H9 (cell line): ENCODE measurements at regions not wholly inside any gene's neighbourhood (a gene's known extent, or its start where the extent isn't known, plus 50 kb on each side); places are given as distances from the start of the nearest gene placed in this dataset.

Source experiments
- DNase-seq: peaks from one replicate; pipeline ENCODE4 v3.0.0-alpha.2; 2017
- H2AFZ ChIP-seq: one replicate; pipeline ENCODE4 v1.6.1; 2013; ENCODE audit warnings: mild to moderate bottlenecking, low read length, control low read depth, moderate library complexity
- H2AK5ac ChIP-seq: 2 replicates; pipeline ENCODE4 v1.6.1; 2013; ENCODE audit warnings: low read length, control low read depth, mixed read lengths; ENCODE audit not compliant: insufficient read length
- H2BK120ac ChIP-seq: one replicate; pipeline ENCODE4 v1.6.1; 2013; ENCODE audit warnings: low read depth, mild to moderate bottlenecking, low read length, control low read depth, inconsistent platforms; ENCODE audit not compliant: poor library complexity, severe bottlenecking
- H2BK12ac ChIP-seq: 2 replicates; pipeline ENCODE4 v1.6.1; 2013; ENCODE audit warnings: low read length, control low read depth, mixed read lengths, low read depth; ENCODE audit not compliant: insufficient read length
- H2BK15ac ChIP-seq: 2 replicates; pipeline ENCODE4 v1.6.1; 2013; ENCODE audit warnings: low read depth, low read length, control low read depth
- H2BK20ac ChIP-seq: one replicate; pipeline ENCODE4 v1.6.1; 2013; ENCODE audit warnings: low read depth, mild to moderate bottlenecking, low read length, control low read depth, inconsistent platforms; ENCODE audit not compliant: poor library complexity, severe bottlenecking
- H2BK5ac ChIP-seq: 2 replicates; pipeline ENCODE4 v1.6.1; 2013; ENCODE audit warnings: low read length, control low read depth, mixed read lengths; ENCODE audit not compliant: insufficient read length
- H3K14ac ChIP-seq: 2 replicates; pipeline ENCODE4 v1.6.1; 2013; ENCODE audit warnings: low read length, control low read depth; ENCODE audit not compliant: insufficient read depth
- H3K18ac ChIP-seq: 2 replicates; pipeline ENCODE4 v1.6.1; 2013; ENCODE audit warnings: low read depth, mild to moderate bottlenecking, mixed read lengths, low read length, control low read depth; ENCODE audit not compliant: insufficient read length
- H3K23ac ChIP-seq: 2 replicates; pipeline ENCODE4 v1.6.1; 2013; ENCODE audit warnings: low read length, control low read depth, mixed read lengths, low read depth; ENCODE audit not compliant: insufficient read length
- H3K23me2 ChIP-seq: 2 replicates; pipeline ENCODE4 v1.6.1; 2013; ENCODE audit warnings: low read depth, mild to moderate bottlenecking, mixed read lengths, low read length, control low read depth; ENCODE audit not compliant: insufficient read length, poor library complexity, severe bottlenecking
- H3K27ac ChIP-seq: 2 replicates; pipeline ENCODE4 v1.5.1; 2013; ENCODE audit warnings: low read length, control low read depth, mixed read lengths, low read depth; ENCODE audit not compliant: insufficient read length
- H3K27me3 ChIP-seq: 2 replicates; pipeline ENCODE4 v1.6.1; 2013; ENCODE audit warnings: low read length, control low read depth, inconsistent platforms; ENCODE audit not compliant: insufficient read depth
- H3K4ac ChIP-seq: 2 replicates; pipeline ENCODE4 v1.6.1; 2013; ENCODE audit warnings: low read depth, mild to moderate bottlenecking, control low read depth, inconsistent platforms, low read length, moderate library complexity
- H3K4me1 ChIP-seq: 2 replicates; pipeline ENCODE4 v1.6.1; 2013; ENCODE audit warnings: low read length, control low read depth, inconsistent platforms; ENCODE audit not compliant: insufficient read depth
- H3K4me2 ChIP-seq: 2 replicates; pipeline ENCODE4 v1.6.1; 2013; ENCODE audit warnings: low read length, control low read depth, mixed read lengths; ENCODE audit not compliant: insufficient read length, insufficient read depth
- H3K56ac ChIP-seq: 2 replicates; pipeline ENCODE4 v1.6.1; 2013; ENCODE audit warnings: low read depth, mild to moderate bottlenecking, mixed read lengths, low read length, control low read depth; ENCODE audit not compliant: insufficient read length
- H3K79me1 ChIP-seq: 2 replicates; pipeline ENCODE4 v1.6.1; 2013; ENCODE audit warnings: low read depth, mild to moderate bottlenecking, moderate library complexity, low read length, control low read depth, inconsistent platforms; ENCODE audit not compliant: insufficient read depth, poor library complexity, severe bottlenecking
- H3K79me2 ChIP-seq: 2 replicates; pipeline ENCODE4 v1.6.1; 2013; ENCODE audit warnings: low read length, control low read depth, inconsistent platforms; ENCODE audit not compliant: insufficient read depth
- H3K9ac ChIP-seq: 2 replicates; pipeline ENCODE4 v1.6.1; 2013; ENCODE audit warnings: low read length, control low read depth, mixed read lengths; ENCODE audit not compliant: insufficient read length; ENCODE audit errors: extremely low read depth
- H3K9me3 ChIP-seq: one replicate; pipeline ENCODE4 v1.6.1; 2013; ENCODE audit warnings: low read depth, low read length, inconsistent platforms; ENCODE audit not compliant: control insufficient read depth
- H3T11ph ChIP-seq: one replicate; pipeline ENCODE4 v1.6.1; 2013; ENCODE audit warnings: mild to moderate bottlenecking, low read length, control low read depth, inconsistent platforms
- H4K20me1 ChIP-seq: one replicate; pipeline ENCODE4 v1.6.1; 2013; ENCODE audit not compliant: control insufficient read depth, insufficient read length, insufficient read depth
- H4K5ac ChIP-seq: 2 replicates; pipeline ENCODE4 v1.6.1; 2013; ENCODE audit warnings: low read depth, mild to moderate bottlenecking, mixed read lengths, low read length, control low read depth; ENCODE audit not compliant: insufficient read length
- H4K8ac ChIP-seq: replicated peaks from 2 replicates; pipeline ENCODE4 v1.6.1; 2013; ENCODE audit warnings: low read length, control low read depth, mixed read lengths, low read depth; ENCODE audit not compliant: insufficient read length
- H4K91ac ChIP-seq: 2 replicates; pipeline ENCODE4 v1.6.1; 2013; ENCODE audit warnings: low read depth, mild to moderate bottlenecking, moderate library complexity, mixed read lengths, low read length, control low read depth; ENCODE audit not compliant: insufficient read length
- H3K27ac Mint-ChIP-seq, 3 experiments: 2 replicates in 2 of 3; 3 replicates in 1 of 3; pipeline ENCODE4 v1.8.0; 2020 to 2021; ENCODE audit warnings: mixed read lengths in 3 of 3, mild to moderate bottlenecking in 1 of 3, moderate library complexity in 1 of 3
- H3K27me3 Mint-ChIP-seq: 2 replicates; pipeline ENCODE4 v1.8.0; 2021; ENCODE audit warnings: low read depth, mild to moderate bottlenecking, moderate library complexity, mixed read lengths
- H3K36me3 Mint-ChIP-seq, 3 experiments: 2 replicates in 2 of 3; 3 replicates in 1 of 3; pipeline ENCODE4 v1.8.0; 2020 to 2021; ENCODE audit warnings: low read depth in 3 of 3, mixed read lengths in 3 of 3; ENCODE audit not compliant: insufficient read depth in 1 of 3
- H3K4me1 Mint-ChIP-seq, 2 experiments: 2 replicates each; pipeline ENCODE4 v1.8.0; 2020; ENCODE audit warnings: mixed read lengths in 2 of 2
- H3K4me3 Mint-ChIP-seq, 2 experiments: 2 replicates in 1 of 2; 3 replicates in 1 of 2; pipeline ENCODE4 v1.8.0; 2020 to 2021; ENCODE audit warnings: mild to moderate bottlenecking in 2 of 2, mixed read lengths in 2 of 2, moderate library complexity in 1 of 2
- H3K9me3 Mint-ChIP-seq, 2 experiments: 2 replicates in 1 of 2; 3 replicates in 1 of 2; pipeline ENCODE4 v1.8.0; 2020; ENCODE audit warnings: mild to moderate bottlenecking in 2 of 2, mixed read lengths in 2 of 2, moderate library complexity in 1 of 2
- CTCF ChIP-seq: fragments of 200-600 bp; sonication (generic); conservative IDR thresholded peaks from 3 replicates; pipeline ENCODE4 v1.8.0; 2021; ENCODE audit warnings: antibody characterized with exemption, mild to moderate bottlenecking
- WGBS: extraction: QIAGEN DNeasy Blood & Tissue Kit; methylation state at CpG from one replicate; pipeline ENCODE4 v1.1.7; 2013; ENCODE audit warnings: missing lambda C conversion rate, low lambda C conversion rate, mixed read lengths; ENCODE audit not compliant: insufficient read length; ENCODE audit errors: extremely low coverage; 5-methylcytosine and 5-hydroxymethylcytosine counted together

DNA sequence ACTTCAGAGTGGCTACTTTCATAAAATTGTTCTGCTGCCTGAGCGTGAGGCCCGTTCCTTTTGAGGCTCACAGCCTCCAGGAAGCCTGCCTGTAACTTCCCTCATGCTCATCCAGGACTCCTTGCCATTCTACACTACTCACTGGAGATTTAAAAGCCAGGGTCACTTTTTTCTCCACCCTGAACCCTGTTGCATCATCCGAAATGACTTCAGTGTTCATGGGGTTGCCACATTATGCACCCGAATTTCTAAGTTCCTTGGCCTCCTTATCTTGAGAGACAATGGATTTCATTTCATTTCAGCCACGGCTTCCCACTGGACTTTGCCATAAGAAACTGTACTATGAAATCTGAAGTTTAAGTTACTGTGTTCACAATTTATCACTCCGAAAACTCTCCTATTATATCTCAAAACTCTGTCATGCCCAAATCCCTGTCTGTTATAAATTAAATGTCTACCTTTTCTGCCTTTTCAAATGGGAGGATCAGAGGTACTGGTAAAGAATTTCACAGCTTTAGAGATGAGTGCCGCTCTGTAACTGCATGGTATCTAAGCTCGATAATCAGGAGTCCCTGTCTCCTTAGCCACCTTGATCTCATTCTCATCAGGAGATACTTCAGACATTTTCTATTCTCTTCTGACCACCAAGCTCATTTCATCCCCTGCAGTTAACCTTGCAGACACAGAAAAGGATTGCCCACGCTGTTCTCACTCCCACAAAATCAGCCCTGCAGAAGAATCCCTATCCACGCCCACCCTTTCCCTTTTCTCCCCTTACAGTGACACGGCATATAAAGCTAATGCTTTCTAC lies 59.9 kb downstream of the TRIML1 start:
- no peak for TF ChIP-seq CTCF

More for the DNA sequence above, 59.9 kb downstream of the TRIML1 start:
- H3K27me3 Mint-ChIP-seq: no peaks in the 10 kb centered on the region; the same call in 1 of the 2 replicates
- no peaks in the 10 kb centered on the region for H3K9me3 ChIP-seq
- no peak for DNase-seq
- H2BK12ac ChIP-seq: no peak overlapping the region
- no peak overlapping the region for H3K4ac ChIP-seq
- H3K18ac ChIP-seq: no peak overlapping the region
- no peaks in the 10 kb centered on the region for H3K27me3 ChIP-seq
- H4K8ac ChIP-seq: no peak overlapping the region
- no peak overlapping the region for H3K23ac ChIP-seq
- peaks cover 0 to 6% (median 2%) of the 10 kb centered on the region in 3 experiments; a peak in 4 of 7 replicates for H3K36me3 Mint-ChIP-seq
- no peak overlapping the region for H2BK20ac ChIP-seq
- no peak overlapping the region for H2AFZ ChIP-seq
- H2AK5ac ChIP-seq: no peak overlapping the region
- no peaks in the 10 kb centered on the region for H3K79me1 ChIP-seq
- no peak overlapping the region for H3T11ph ChIP-seq
- no peak overlapping the region for H2BK5ac ChIP-seq
- peaks cover 2% of the 10 kb centered on the region for H3K4me1 ChIP-seq
- H4K20me1 ChIP-seq: no peaks in the 10 kb centered on the region
- 100% methylated on average over 1 of the region's 11 CpGs for WGBS
- H3K27ac Mint-ChIP-seq: peak overlapping the region in 2 of 3 experiments; percentile 6 to 17; a peak in 4 of 7 replicates
- H3K27ac ChIP-seq: peak overlapping the region; percentile 9
- no peaks in the 10 kb centered on the region for H3K79me2 ChIP-seq
- no peak overlapping the region for H4K91ac ChIP-seq
- H3K4me3 Mint-ChIP-seq: no peak overlapping the region
- no peak overlapping the region for H3K4me2 ChIP-seq
- no peak overlapping the region for H3K56ac ChIP-seq
- H2BK15ac ChIP-seq: no peak overlapping the region
- no peak overlapping the region for H3K9ac ChIP-seq
- H2BK120ac ChIP-seq: no peak overlapping the region
- no peak overlapping the region for H4K5ac ChIP-seq
- H3K4me1 Mint-ChIP-seq: peaks cover 22 to 27% of the 10 kb centered on the region in 2 experiments
- peaks cover 3 to 5% of the 10 kb centered on the region in 2 experiments; a peak in 4 of 5 replicates for H3K9me3 Mint-ChIP-seq
- H3K14ac ChIP-seq: no peak overlapping the region
- no peaks in the 10 kb centered on the region for H3K23me2 ChIP-seq
